Fibroblast of pulmonary artery (primary cell): ENCODE measurements at regions not wholly inside any gene's neighbourhood (a gene's known extent, or its start where the extent isn't known, plus 50 kb on each side); places are given as distances from the start of the nearest gene placed in this dataset.

Source experiments
- DNase-seq: peaks from one replicate; pipeline ENCODE4 v3.0.0-alpha.2; 2010; ENCODE audit warnings: low read depth
- H3K4me3 ChIP-seq: replicated peaks from 2 replicates; pipeline ENCODE4 v1.5.1; 2011; ENCODE audit warnings: low read depth, mild to moderate bottlenecking, control low read depth, low read length, moderate library complexity
- CTCF ChIP-seq: IDR thresholded peaks from 2 replicates; pipeline ENCODE4 v1.5.1; 2011; ENCODE audit warnings: mild to moderate bottlenecking, control low read depth, low read length, inconsistent platforms; ENCODE audit errors: missing control alignments

GRCh38 chr13:70430256-70430655 is 322.0 kb upstream of the KLHL1 start:
- DNase-seq: no peak
- no peak for TF ChIP-seq CTCF
- no peak overlapping the region for H3K4me3 ChIP-seq

- no peak for TF ChIP-seq CTCF
- DNase-seq: no peak
- H3K4me3 ChIP-seq: no peak overlapping the region
Measured at GRCh38 chr13:70424928-70425327, 316.7 kb upstream of the KLHL1 start.

GRCh38 chr13:70424428-70424827 is 316.2 kb upstream of the KLHL1 start:
- H3K4me3 ChIP-seq: no peak overlapping the region
- no peak for TF ChIP-seq CTCF

GRCh38 chr13:70415136-70415535 is 306.9 kb upstream of the KLHL1 start:
- no peak overlapping the region for H3K4me3 ChIP-seq
- DNase-seq: no peak
- no peak for TF ChIP-seq CTCF

More at GRCh38 chr13:70424428-70424827, 316.2 kb upstream of the KLHL1 start:
- no peak for DNase-seq

GRCh38 chr13:70408865-70409264 is 300.6 kb upstream of the KLHL1 start:
- DNase-seq: no peak

GRCh38 chr13:70407486-70407885 is 299.2 kb upstream of the KLHL1 start:
- no peak overlapping the region for H3K4me3 ChIP-seq

More at GRCh38 chr13:70408865-70409264, 300.6 kb upstream of the KLHL1 start:
- no peak overlapping the region for H3K4me3 ChIP-seq
- TF ChIP-seq CTCF: no peak

GRCh38 chr13:70405266-70405665 is 297.0 kb upstream of the KLHL1 start:
- no peak overlapping the region for H3K4me3 ChIP-seq
- DNase-seq: no peak
- no peak for TF ChIP-seq CTCF

More at GRCh38 chr13:70407486-70407885, 299.2 kb upstream of the KLHL1 start:
- DNase-seq: no peak
- TF ChIP-seq CTCF: no peak
